SU-DHL-6 (cell line): ENCODE measurements at regions not wholly inside any gene's neighbourhood (a gene's known extent, or its start where the extent isn't known, plus 50 kb on each side); places are given as distances from the start of the nearest gene placed in this dataset.

Experiments used
- CTCF ChIP-seq: fragments of 200-600 bp; sonication (generic); IDR thresholded peaks from one replicate; pipeline ENCODE4 v1.5.1; 2017; ENCODE audit warnings: antibody characterized with exemption, mild to moderate bottlenecking, low read length, moderate library complexity; ENCODE audit not compliant: insufficient read depth, poor library complexity, severe bottlenecking
- EZH2phosphoT487 ChIP-seq: fragments of 200-600 bp; sonication (generic), shearing (Covaris generic); conservative IDR thresholded peaks from 2 replicates; pipeline ENCODE4 v1.6.1; 2018; ENCODE audit warnings: mild to moderate bottlenecking, antibody characterized with exemption, low read length, moderate library complexity, mixed read lengths

- TF ChIP-seq CTCF (peak; percentile 22), EZH2phosphoT487 (no peak)
These were observed 69.0 kb upstream of the BMP4 start for GRCh38 chr14:54025661-54026060.
